Stimulated activated naive B cell treated with anti-CD40 and anti-IgM and Interleukin-4, amounts not matched to agents 10 μg/mL and 1 μg/mL and 100 μg/mL, for 72 hours (primary cell): ENCODE measurements at regions not wholly inside any gene's neighbourhood (a gene's known extent, or its start where the extent isn't known, plus 50 kb on each side); places are given as distances from the start of the nearest gene placed in this dataset.

Source experiments
- ATAC-seq, 2 donors: fragments of 150-1000 bp; cut with Tn5 transposase; replicated peaks; 2 replicates each; pipeline ENCODE4 v1.10.0; 2021; ENCODE audit warnings: moderate library complexity in 1 of 2
- DNase-seq: peaks from one replicate; pipeline ENCODE4 v3.0.0; 2021
- H3K27ac Mint-ChIP-seq: one replicate; pipeline ENCODE4 v1.8.0; 2022; ENCODE audit warnings: mild to moderate bottlenecking, mixed read lengths
- H3K27me3 Mint-ChIP-seq, 2 donors: one replicate each; pipeline ENCODE4 v1.8.0; 2022; ENCODE audit warnings: mixed read lengths in 2 of 2
- H3K36me3 Mint-ChIP-seq, 2 donors: one replicate each; pipeline ENCODE4 v1.8.0; 2022; ENCODE audit warnings: mixed read lengths in 2 of 2, mild to moderate bottlenecking in 1 of 2
- H3K4me1 Mint-ChIP-seq, 2 donors: one replicate each; pipeline ENCODE4 v1.8.0; 2022; ENCODE audit warnings: mixed read lengths in 2 of 2, mild to moderate bottlenecking in 1 of 2
- H3K4me3 Mint-ChIP-seq, 2 donors: one replicate each; pipeline ENCODE4 v1.8.0; 2022; ENCODE audit warnings: mild to moderate bottlenecking in 2 of 2, mixed read lengths in 2 of 2, moderate library complexity in 1 of 2
- H3K9me3 Mint-ChIP-seq, 2 donors: one replicate each; pipeline ENCODE4 v1.8.0; 2022; ENCODE audit warnings: mixed read lengths in 2 of 2, mild to moderate bottlenecking in 1 of 2

- H3K36me3 Mint-ChIP-seq: no peaks in the 10 kb centered on the region
- no peaks in the 10 kb centered on the region for H3K4me1 Mint-ChIP-seq
- H3K4me3 Mint-ChIP-seq: no peak overlapping the region
- ATAC-seq (no peak), DNase-seq (no peak)
- peaks cover 17 to 34% of the 10 kb centered on the region in 2 donors for H3K27me3 Mint-ChIP-seq
- no peaks in the 10 kb centered on the region for H3K9me3 Mint-ChIP-seq
- H3K27ac Mint-ChIP-seq: no peak overlapping the region
Observed at GRCh38 chr11:121688055-121688491, 235.3 kb upstream of the SORL1-AS1 start.

GRCh38 chr11:121683791-121684190 is 231.0 kb upstream of the SORL1-AS1 start:
- Mint-ChIP-seq H3K4me1 (no peaks in the 10 kb centered on the region), H3K27me3 (peaks cover 23 to 28% of the 10 kb centered on the region in 2 donors), H3K36me3 (no peaks in the 10 kb centered on the region), H3K9me3 (peaks cover 0 to 3% of the 10 kb centered on the region in 2 donors), H3K4me3 (no peak overlapping the region), H3K27ac (no peak overlapping the region)
- ATAC-seq: peak in 1 of 2 donors; percentile 25
- no peak for DNase-seq
